Activated T-cell treated with anti-CD3 and anti-CD28 coated beads, Interleukin-2, amount 50 U/mL, for 72 hours (primary cell): ENCODE measurements at regions not wholly inside any gene's neighbourhood (a gene's known extent, or its start where the extent isn't known, plus 50 kb on each side); places are given as distances from the start of the nearest gene placed in this dataset.

Experiments
- ATAC-seq, 2 donors: fragments of 150-1000 bp; cut with Tn5 transposase; replicated peaks in 1 of 2; 2 replicates each; pipeline ENCODE4 v1.10.0; 2021; ENCODE audit warnings: moderate library complexity in 2 of 2, mild to moderate bottlenecking in 1 of 2
- DNase-seq, 2 donors: peaks; one replicate each; pipeline ENCODE4 v3.0.0; 2021 to 2022; ENCODE audit warnings: mixed read lengths in 1 of 2
- H3K27ac Mint-ChIP-seq: one replicate; pipeline ENCODE4 v1.8.0; 2022; ENCODE audit warnings: mild to moderate bottlenecking, moderate library complexity, mixed read lengths
- H3K27me3 Mint-ChIP-seq: one replicate; pipeline ENCODE4 v1.8.0; 2022; ENCODE audit warnings: low read depth, mixed read lengths
- H3K36me3 Mint-ChIP-seq, 2 donors: one replicate each; pipeline ENCODE4 v1.8.0; 2022; ENCODE audit warnings: mixed read lengths in 2 of 2, mild to moderate bottlenecking in 1 of 2; ENCODE audit not compliant: insufficient read depth in 2 of 2
- H3K4me1 Mint-ChIP-seq: one replicate; pipeline ENCODE4 v1.8.0; 2022; ENCODE audit warnings: low read depth, mixed read lengths
- H3K4me3 Mint-ChIP-seq, 2 donors: one replicate each; pipeline ENCODE4 v1.8.0; 2022; ENCODE audit warnings: mild to moderate bottlenecking in 2 of 2, mixed read lengths in 2 of 2, moderate library complexity in 2 of 2
- H3K9me3 Mint-ChIP-seq, 2 donors: one replicate each; pipeline ENCODE4 v1.8.0; 2022; ENCODE audit warnings: mixed read lengths in 2 of 2

DNA sequence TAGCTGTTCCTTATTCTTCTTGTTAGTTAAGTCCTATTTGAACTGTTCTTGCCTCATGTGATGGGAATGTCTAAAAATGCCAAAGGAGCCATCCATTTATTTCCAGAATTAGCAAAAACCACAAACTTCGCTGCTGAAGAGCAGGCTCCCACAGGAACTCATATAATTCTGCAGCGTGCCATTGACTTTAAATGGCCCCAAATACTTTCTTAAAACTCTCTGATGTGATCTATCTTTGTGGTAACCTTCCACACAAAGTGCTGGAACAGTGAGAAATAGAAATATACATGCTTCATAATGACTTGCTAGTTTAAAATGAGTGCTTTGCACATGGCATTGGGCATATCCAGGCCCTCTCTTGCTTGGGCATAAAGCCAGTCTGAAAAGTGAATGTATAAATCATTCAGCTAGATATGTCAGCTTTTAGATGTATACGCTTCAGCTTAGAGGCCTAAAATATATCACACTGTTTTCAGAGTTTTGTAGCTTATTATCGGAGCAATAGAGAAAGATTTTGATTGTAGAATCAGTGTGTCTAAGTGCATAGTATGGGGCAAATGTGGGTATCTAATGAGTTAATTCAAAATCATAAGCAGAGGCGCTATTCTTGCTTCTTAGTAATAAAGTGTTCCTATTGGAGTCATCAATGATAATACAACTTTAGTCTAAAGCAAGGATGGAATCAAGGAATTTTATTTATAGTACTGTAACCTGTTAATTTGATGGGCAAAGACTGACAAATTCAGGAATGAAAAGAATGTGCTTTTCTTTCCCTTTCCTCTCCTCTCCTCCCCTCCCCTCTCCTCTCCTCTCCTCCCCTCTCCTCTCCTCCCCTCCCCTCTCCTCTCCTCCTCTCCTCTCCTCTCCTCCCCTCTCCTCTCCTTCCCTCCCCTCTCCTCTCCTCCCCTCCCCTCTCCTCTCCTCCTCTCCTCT is 392.2 kb upstream of the ZFP42 start:
- H3K27me3 Mint-ChIP-seq, result no peaks in the 10 kb centered on the region
- H3K9me3 Mint-ChIP-seq, result no peaks in the 10 kb centered on the region
- no peak overlapping the region for H3K27ac Mint-ChIP-seq
- no peak overlapping the region for H3K4me3 Mint-ChIP-seq
- H3K4me1 Mint-ChIP-seq, result no peaks in the 10 kb centered on the region
- no peak for ATAC-seq
- DNase-seq, result no peak
- H3K36me3 Mint-ChIP-seq, result no peaks in the 10 kb centered on the region

DNA sequence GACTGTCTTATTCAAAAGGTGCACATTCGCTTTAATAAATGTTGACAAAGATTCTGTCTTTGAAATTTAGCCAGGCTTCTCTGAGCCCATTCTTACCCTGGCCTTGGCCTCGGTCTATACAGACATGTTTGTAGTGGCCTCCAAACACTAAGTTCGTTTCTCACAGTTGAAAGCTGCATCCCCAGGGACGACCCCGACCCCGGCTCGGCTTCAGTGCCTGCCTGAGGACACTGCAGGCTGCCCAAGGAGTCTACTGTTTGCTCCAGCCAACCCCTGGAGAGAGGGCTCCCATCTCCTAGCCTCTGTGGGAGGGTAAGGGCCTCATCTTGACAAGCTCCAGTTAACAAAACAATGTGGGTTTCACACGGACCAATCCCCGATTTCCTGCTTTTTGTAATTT is 390.6 kb upstream of the ZFP42 start:
- Mint-ChIP-seq H3K36me3 (peaks cover 0 to 1% of the 10 kb centered on the region in 2 donors), H3K4me3 (no peak overlapping the region), H3K27ac (no peak overlapping the region), H3K4me1 (no peaks in the 10 kb centered on the region), H3K9me3 (no peaks in the 10 kb centered on the region), H3K27me3 (no peaks in the 10 kb centered on the region)
- ATAC-seq, result no peak
- no peak for DNase-seq

DNA sequence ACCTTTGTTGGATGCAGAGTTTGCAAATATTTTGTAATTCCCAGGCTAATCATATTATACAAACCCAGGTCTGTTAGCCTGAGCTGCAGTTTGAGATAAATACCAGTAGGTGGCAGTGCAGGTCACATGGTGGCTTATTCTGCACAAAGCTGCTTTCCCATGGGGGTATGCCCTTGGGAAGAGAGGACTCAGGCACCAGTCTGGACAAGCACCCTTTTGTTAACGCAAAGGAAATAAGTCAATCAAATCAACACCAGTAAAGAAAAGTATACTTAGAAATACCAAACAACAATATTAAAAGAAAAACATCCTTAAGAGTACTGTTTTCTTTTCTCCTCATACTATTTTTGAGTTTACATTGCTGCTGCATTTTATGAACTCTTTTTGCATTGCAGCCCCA is 389.0 kb upstream of the ZFP42 start:
- ATAC-seq (no peak), DNase-seq (peak in 1 of 2 donors; percentile 3)
- Mint-ChIP-seq H3K4me1 (no peaks in the 10 kb centered on the region), H3K4me3 (no peak overlapping the region), H3K27me3 (no peaks in the 10 kb centered on the region), H3K36me3 (peaks cover 0 to 1% of the 10 kb centered on the region in 2 donors), H3K9me3 (no peaks in the 10 kb centered on the region), H3K27ac (no peak overlapping the region)

DNA sequence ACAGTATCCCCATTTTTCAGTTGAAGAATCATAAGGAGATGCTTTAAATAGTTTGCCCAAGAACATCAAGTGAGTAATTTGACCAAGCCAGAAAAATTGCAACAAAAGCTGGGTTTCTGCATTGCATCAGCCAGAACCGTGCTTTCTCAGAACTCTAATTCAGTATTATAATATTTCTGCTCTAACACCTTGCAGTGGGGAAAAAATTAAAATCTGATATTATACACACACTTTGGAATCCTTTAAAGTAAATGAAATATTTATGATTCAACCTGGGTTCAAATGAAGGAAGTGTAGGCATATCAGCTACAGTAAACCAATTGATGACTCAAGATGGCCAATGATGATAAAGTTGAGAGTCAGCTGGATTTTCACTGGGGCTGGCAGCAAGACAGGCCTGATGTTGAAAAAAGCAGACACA is 387.6 kb upstream of the ZFP42 start:
- H3K4me1 Mint-ChIP-seq, result no peaks in the 10 kb centered on the region
- H3K9me3 Mint-ChIP-seq, result peaks cover 0 to 2% of the 10 kb centered on the region in 2 donors
- H3K4me3 Mint-ChIP-seq, result no peak overlapping the region
- H3K36me3 Mint-ChIP-seq, result peaks cover 0 to 1% of the 10 kb centered on the region in 2 donors
- no peaks in the 10 kb centered on the region for H3K27me3 Mint-ChIP-seq
- no peak for DNase-seq
- no peak overlapping the region for H3K27ac Mint-ChIP-seq
- ATAC-seq, result no peak

DNA sequence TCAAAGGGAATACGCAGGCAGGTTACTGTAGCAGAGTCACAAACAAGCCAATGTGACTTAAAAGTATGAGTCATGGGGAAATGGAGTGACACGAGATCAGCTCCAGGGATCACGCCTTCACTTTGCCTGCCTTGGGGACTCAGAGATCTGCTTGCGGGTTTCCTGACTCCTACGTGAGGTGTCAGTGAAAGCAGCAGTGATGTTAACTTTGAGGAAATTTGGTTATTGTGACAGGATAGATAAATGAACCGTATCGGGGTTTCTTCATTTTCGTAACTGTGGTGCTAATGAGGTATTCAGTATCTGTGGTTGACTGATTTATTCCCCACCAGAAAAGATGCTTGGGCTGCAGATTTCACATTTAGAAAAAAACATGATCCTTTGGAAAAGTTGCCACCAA is 383.3 kb upstream of the ZFP42 start:
- no peak for DNase-seq
- H3K27ac Mint-ChIP-seq, result no peak overlapping the region
- H3K27me3 Mint-ChIP-seq, result no peaks in the 10 kb centered on the region
- peaks cover 0 to 1% of the 10 kb centered on the region in 2 donors for H3K36me3 Mint-ChIP-seq
- ATAC-seq, result no peak
- H3K4me1 Mint-ChIP-seq, result no peaks in the 10 kb centered on the region
- H3K4me3 Mint-ChIP-seq, result no peak overlapping the region
- H3K9me3 Mint-ChIP-seq, result peaks cover 0 to 2% of the 10 kb centered on the region in 2 donors

DNA sequence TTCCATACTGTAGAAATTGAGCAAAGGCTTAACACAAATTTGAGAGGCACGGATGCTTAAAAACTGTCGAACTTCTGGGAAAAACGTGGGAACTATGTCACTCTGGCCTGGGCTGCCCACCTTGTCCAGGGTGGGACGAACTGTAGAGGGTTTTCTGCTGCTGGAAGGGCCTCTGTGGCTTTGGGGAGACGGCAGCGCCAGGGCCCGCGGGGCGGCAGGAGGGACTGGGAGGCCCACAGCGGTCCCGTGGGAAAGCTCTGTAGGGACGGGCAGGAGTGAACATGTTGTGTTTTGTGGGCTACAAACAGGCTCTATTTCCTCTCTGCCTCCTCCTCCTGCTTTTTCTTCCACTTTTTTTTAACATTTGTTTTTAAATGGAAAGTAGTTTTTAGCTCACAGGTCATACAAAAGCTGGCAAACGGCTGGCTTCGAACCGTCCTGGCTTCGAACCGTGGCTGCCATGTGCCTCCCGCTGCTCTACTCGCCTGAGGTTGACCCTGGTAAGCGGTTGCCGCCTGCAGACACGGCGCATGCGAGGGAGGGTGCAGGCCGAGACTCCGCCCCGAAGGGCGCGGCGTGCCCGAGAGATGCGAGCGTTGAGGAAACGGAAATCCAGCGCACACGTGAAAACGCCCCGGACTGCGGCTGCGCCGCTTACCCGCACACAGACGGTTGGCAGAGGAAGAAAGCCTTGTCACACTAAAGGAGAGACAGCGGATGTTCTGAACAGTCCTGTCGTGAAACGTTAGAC is 382.3 kb upstream of the ZFP42 start:
- DNase-seq (no peak), ATAC-seq (no peak)
- no peaks in the 10 kb centered on the region for H3K27me3 Mint-ChIP-seq
- peaks cover 0 to 2% of the 10 kb centered on the region in 2 donors for H3K9me3 Mint-ChIP-seq
- H3K4me3 Mint-ChIP-seq, result no peak overlapping the region
- no peak overlapping the region for H3K27ac Mint-ChIP-seq
- no peaks in the 10 kb centered on the region for H3K4me1 Mint-ChIP-seq
- H3K36me3 Mint-ChIP-seq, result peaks cover 0 to 1% of the 10 kb centered on the region in 2 donors

DNA sequence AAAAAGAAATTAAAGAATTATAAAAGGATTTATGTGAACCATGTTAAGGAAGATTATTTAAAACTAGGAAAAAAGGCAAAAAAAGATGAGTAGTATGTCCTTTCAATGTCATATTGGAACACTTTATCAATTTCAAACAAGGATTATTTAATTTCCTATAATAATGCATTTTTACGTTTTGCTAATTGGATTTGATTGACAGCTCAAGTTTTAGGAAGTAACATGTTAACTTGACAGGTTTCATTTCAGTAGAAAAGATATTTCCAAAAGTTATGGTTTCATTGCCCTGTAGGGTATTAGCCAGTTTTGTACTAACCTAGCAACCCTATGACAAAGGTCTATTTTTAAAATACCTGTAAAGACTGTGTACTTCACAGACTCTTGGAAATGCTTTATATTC is 379.6 kb upstream of the ZFP42 start:
- DNase-seq (no peak), ATAC-seq (no peak)
- Mint-ChIP-seq H3K27ac (no peak overlapping the region), H3K27me3 (no peaks in the 10 kb centered on the region), H3K9me3 (peaks cover 0 to 2% of the 10 kb centered on the region in 2 donors), H3K36me3 (no peaks in the 10 kb centered on the region), H3K4me3 (no peak overlapping the region), H3K4me1 (no peaks in the 10 kb centered on the region)

DNA sequence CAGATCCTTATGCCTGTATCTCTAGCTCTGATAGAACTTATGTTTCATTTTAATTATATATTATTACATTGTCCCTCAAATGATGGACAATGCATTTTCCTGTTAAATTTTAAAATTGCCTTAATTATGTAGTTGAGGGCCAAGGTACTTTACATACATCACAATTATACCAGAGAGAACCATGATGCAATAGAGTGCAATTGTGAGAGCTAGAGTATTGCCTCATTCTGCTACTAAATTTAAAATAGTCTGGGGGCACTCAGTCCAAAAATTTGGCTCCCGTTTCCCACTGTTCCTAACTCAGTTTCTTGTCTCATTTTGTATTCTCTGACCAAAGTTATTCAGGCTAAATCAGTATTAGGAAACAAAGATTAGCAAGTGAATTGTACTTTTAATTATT is 378.5 kb upstream of the ZFP42 start:
- ATAC-seq (no peak), DNase-seq (no peak)
- no peaks in the 10 kb centered on the region for H3K36me3 Mint-ChIP-seq

DNA sequence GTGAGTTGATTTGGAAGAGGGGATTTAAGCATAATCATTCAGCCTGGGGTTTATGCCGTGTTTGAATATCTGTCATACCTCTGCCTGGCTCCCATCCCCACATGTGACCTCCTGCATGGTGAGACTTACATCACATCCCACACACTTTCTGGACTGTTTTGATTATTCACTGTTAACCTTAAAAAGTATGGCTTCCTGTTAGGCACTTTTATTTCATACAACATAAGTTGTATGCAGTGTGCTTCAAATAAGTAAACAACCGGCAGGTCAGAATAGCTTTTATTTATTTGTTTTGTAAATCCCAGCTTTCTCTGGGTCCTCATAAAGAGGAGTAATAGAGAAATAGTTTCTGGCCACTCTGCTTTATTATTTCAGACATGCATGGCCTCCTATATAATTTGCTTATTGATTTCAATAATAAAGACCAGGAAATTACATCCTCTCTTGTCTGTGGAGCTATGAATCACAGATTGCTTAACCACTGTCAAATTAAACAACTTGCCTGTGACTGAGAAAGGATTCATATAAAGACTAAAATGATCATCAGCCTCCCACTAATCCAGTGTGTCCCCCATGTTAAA is 376.8 kb upstream of the ZFP42 start:
- H3K27me3 Mint-ChIP-seq, result no peaks in the 10 kb centered on the region

More for the DNA sequence above, 378.5 kb upstream of the ZFP42 start:
- H3K9me3 Mint-ChIP-seq, result no peaks in the 10 kb centered on the region
- H3K4me3 Mint-ChIP-seq, result no peak overlapping the region
- no peaks in the 10 kb centered on the region for H3K27me3 Mint-ChIP-seq
- H3K27ac Mint-ChIP-seq, result no peak overlapping the region
- H3K4me1 Mint-ChIP-seq, result no peaks in the 10 kb centered on the region

DNA sequence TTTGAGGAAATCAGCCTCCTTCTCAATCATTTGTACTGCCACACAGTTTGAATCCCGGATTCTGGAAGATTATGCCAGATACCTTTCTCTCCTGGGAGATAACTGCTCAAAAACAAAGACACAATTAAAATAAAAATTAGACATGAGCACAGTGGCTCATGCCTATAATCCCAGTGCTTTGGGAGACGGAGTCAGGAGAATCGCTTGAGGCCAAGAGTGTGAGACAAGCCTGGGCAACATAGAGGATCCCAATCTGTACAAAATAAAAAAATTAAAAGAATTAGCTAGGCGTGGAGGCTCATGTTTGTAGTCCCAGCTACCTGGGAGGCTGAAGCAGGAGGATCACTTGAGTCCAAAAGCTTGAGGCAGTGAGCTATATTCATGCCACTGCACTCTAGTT is 376.3 kb upstream of the ZFP42 start:
- H3K9me3 Mint-ChIP-seq, result peaks cover 0 to 3% of the 10 kb centered on the region in 2 donors
- DNase-seq, result no peak
- no peaks in the 10 kb centered on the region for H3K36me3 Mint-ChIP-seq
- no peak overlapping the region for H3K27ac Mint-ChIP-seq
- H3K27me3 Mint-ChIP-seq, result no peaks in the 10 kb centered on the region
- no peak for ATAC-seq
- no peaks in the 10 kb centered on the region for H3K4me1 Mint-ChIP-seq
- no peak overlapping the region for H3K4me3 Mint-ChIP-seq

More for the DNA sequence above, 376.8 kb upstream of the ZFP42 start:
- Mint-ChIP-seq H3K4me1 (no peaks in the 10 kb centered on the region), H3K9me3 (no peaks in the 10 kb centered on the region), H3K36me3 (no peaks in the 10 kb centered on the region), H3K4me3 (no peak overlapping the region), H3K27ac (no peak overlapping the region)
- DNase-seq (no peak), ATAC-seq (no peak)

DNA sequence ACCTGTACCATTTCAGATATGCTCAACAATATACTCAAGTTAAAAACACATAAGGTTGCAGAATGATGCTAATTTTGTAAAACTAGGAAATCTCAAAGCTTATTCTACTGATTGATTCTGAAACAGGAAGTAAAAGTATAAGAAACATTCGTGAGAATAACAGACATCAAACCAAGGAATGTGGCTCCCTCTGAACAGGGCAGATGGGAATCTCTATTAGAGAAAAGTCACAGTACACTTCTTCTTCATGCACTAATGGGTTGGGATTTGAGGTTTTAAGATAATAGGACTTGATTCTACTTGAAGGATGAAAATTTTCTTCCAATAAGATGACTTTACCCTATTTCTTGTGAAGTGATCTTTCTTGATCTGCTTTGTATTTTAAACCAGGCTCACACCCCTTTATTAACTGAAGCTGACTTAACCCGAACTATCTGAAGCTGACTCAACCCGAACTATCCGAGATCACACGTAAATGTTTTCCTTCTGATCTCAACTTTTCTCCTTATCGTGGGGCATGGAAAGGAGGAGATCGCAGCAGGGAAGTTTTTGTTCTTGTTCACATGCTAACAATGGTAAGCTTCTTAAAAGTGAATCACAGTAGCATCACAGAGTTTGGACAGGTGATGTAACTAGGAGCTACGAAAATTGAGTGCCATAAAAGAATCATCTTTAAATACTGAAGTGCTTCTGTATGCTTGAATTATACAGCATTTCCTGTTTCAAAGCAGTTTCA is 363.1 kb upstream of the ZFP42 start:
- DNase-seq, result no peak
- no peak overlapping the region for H3K4me3 Mint-ChIP-seq
- no peak overlapping the region for H3K27ac Mint-ChIP-seq
- peaks cover 0 to 4% of the 10 kb centered on the region in 2 donors for H3K36me3 Mint-ChIP-seq
- H3K4me1 Mint-ChIP-seq, result no peaks in the 10 kb centered on the region
- H3K9me3 Mint-ChIP-seq, result peaks cover 11 to 14% of the 10 kb centered on the region in 2 donors
- no peaks in the 10 kb centered on the region for H3K27me3 Mint-ChIP-seq
- ATAC-seq, result no peak

DNA sequence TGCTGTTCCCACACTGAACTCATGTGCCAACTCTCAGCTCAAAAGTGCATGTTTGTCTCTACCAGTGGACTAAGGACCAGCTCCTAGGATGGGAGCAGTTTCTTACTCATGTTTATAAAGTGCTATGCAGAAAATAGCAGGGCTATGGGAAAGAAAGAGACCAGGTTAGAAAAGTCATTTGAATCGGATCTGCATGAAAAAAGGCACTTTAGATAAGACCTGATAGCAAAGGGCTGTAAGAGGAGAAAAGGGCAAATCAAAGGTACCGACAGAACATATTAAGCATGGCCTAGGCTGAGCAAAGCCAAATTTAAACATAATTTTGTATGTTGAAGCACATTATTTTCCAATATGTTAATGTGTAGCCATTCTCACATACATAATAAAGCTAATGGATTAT is 362.3 kb upstream of the ZFP42 start:
- Mint-ChIP-seq H3K27ac (no peak overlapping the region), H3K36me3 (peaks cover 0 to 4% of the 10 kb centered on the region in 2 donors)

More for the DNA sequence above, 362.3 kb upstream of the ZFP42 start:
- Mint-ChIP-seq H3K4me1 (no peaks in the 10 kb centered on the region), H3K27me3 (no peaks in the 10 kb centered on the region), H3K4me3 (no peak overlapping the region), H3K9me3 (peaks cover 13 to 17% of the 10 kb centered on the region in 2 donors)
- ATAC-seq (no peak), DNase-seq (no peak)
